Kidney (tissue), 13 donors: ENCODE measurements at regions not wholly inside any gene's neighbourhood (a gene's known extent, or its start where the extent isn't known, plus 50 kb on each side); places are given as distances from the start of the nearest gene placed in this dataset.

ENCODE experiments used
- DNase-seq, 5 donors: peaks; one replicate each; pipeline ENCODE4 v3.0.0-alpha.2; 2013 to 2020
- FAIRE-seq: peaks from 2 replicates; lab custom pipeline; 2012; peaks lifted over from hg19 to GRCh38; lab: Jason Lieb, UNC
- H3K27ac ChIP-seq, 2 donors: one replicate each; pipeline ENCODE4 v1.7.0; 2013; ENCODE audit warnings: low read depth in 2 of 2, low read length in 2 of 2, inconsistent platforms in 1 of 2
- H3K27me3 ChIP-seq: one replicate; pipeline ENCODE4 v1.7.1; 2013; ENCODE audit warnings: low read length, inconsistent platforms; ENCODE audit not compliant: control insufficient read depth, insufficient read depth
- H3K36me3 ChIP-seq, 3 donors: one replicate each; pipeline versions ENCODE4 v1.7.0 to v1.7.1; 2013; ENCODE audit warnings: low read length in 3 of 3, control low read depth in 1 of 3, inconsistent platforms in 1 of 3; ENCODE audit not compliant: insufficient read depth in 3 of 3, control insufficient read depth in 2 of 3
- H3K4me1 ChIP-seq, 3 donors: one replicate each; pipeline versions ENCODE4 v1.7.0 to v1.7.1; 2013; ENCODE audit warnings: low read length in 3 of 3, inconsistent platforms in 1 of 3, low read depth in 1 of 3; ENCODE audit not compliant: control insufficient read depth in 2 of 3, insufficient read depth in 2 of 3
- H3K4me3 ChIP-seq, 3 donors: one replicate each; pipeline versions ENCODE4 v1.7.0 to v1.8.1; 2013; ENCODE audit warnings: low read length in 3 of 3, control low read depth in 1 of 3, inconsistent platforms in 1 of 3
- H3K9ac ChIP-seq, 3 donors: one replicate each; pipeline versions ENCODE4 v1.7.0 to v1.7.1; 2013; ENCODE audit warnings: low read length in 3 of 3, control low read depth in 1 of 3, inconsistent platforms in 1 of 3
- H3K9me3 ChIP-seq, 3 donors: one replicate each; pipeline versions ENCODE4 v1.7.0 to v1.7.1; 2013; ENCODE audit warnings: low read length in 3 of 3, control low read depth in 1 of 3, inconsistent platforms in 1 of 3; ENCODE audit not compliant: control insufficient read depth in 2 of 3, insufficient read depth in 1 of 3
- CTCF ChIP-seq: IDR thresholded peaks from 3 replicates; pipeline ENCODE4 v1.5.1; 2012; ENCODE audit warnings: mild to moderate bottlenecking, moderate library complexity, borderline replicate concordance; ENCODE audit not compliant: insufficient read depth; ENCODE audit errors: extremely low read depth
- intact Hi-C: fragments of 100-400 bp; cut with DNase I; formaldehyde crosslinking; loops from one replicate; pipeline ENCODE4 v1.11.1; 2022
- donor health status: control.
- donor health status: control.
- donor health status: control.
- donor health status: control.
- donor health status: control.
- donor health status: DM: yes; HTN: yes; CAD: no.
- donor health status: Normal renal cell carcinoma (clear cell type).

DNA sequence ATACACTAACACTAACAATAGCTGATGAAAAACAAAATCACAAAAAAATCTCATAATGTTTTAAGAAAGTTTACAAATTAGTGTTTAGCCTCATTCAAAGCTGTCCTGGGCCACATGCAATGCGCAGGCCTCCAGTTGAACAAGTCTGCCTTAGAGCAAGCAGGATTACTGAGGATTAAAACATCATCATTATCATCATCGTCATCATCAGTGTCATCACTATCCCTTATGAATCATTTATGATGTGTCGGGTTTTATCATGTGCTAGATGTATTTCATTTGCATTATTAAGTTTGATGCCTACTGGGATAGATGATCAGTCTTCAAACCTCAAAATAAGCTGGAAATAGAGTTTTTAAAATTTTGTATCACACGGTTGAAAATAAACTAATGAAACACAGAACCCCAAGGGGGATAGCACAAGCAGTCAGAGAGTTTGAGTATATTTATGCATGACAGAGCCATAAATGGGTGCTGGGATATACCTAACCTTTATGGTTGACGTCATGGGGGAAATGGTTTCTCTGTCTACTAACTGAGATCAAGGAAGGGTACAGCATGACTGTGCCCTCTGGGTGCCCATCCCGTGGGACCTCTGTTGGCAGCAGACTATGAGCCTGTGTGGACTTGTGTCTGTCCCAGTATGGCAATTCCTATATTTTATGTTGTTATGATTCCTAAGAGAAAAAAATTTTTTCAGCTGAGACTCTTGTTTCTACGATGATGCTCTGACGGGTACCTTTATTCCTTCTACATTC is 150.3 kb upstream of the ADRA1B start:
- no peak for TF ChIP-seq CTCF
- Histone ChIP-seq H3K36me3 (no peaks in the 10 kb centered on the region), H3K9ac (no peak overlapping the region), H3K4me3 (no peak overlapping the region), H3K27ac (no peak overlapping the region), H3K9me3 (no peaks in the 10 kb centered on the region), H3K4me1 (no peaks in the 10 kb centered on the region), H3K27me3 (no peaks in the 10 kb centered on the region)
- DNase-seq, result no peak
- no peak for FAIRE-seq
- intact Hi-C loops, result no loop called here

DNA sequence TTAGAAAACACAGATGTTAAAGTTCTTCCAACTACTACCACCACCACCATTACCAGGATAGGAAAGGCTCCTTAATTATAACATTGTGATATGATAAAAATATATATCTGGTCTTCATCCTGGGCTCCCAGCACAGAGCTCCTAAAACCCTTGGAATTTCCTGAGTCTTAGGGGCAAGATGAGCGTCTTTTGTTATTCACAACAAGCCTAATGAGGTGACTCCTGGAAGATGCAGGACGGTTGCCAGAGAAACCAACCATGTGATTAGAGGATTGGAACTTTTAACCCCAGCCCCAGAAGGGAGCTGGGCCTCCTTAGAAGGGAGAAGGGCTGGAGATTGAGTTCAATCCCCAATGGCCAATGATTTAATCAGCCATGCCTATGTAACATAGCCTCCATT is 148.0 kb upstream of the ADRA1B start:
- H3K9me3 ChIP-seq, result no peaks in the 10 kb centered on the region
- peaks cover 0 to 4% (median 0%) of the 10 kb centered on the region in 3 donors for H3K4me1 ChIP-seq
- no peak for TF ChIP-seq CTCF
- intact Hi-C loops, result no loop called here
- no peaks in the 10 kb centered on the region for H3K36me3 ChIP-seq
- no peak overlapping the region for H3K27ac ChIP-seq
- DNase-seq (no peak), FAIRE-seq (no peak)
- H3K27me3 ChIP-seq, result no peaks in the 10 kb centered on the region
- H3K4me3 ChIP-seq, result no peak overlapping the region
- no peak overlapping the region for H3K9ac ChIP-seq

GRCh38 chr5:159772698-159773061 is 143.6 kb upstream of the ADRA1B start:
- DNase-seq (no peak), FAIRE-seq (no peak)
- no peak for TF ChIP-seq CTCF
- Histone ChIP-seq H3K27me3 (no peaks in the 10 kb centered on the region), H3K4me3 (peak overlapping the region in 2 of 3 donors; percentile 28 to 55), H3K4me1 (peaks cover 0 to 8% (median 3%) of the 10 kb centered on the region in 3 donors), H3K27ac (no peak overlapping the region), H3K9me3 (no peaks in the 10 kb centered on the region), H3K36me3 (no peaks in the 10 kb centered on the region), H3K9ac (peak overlapping the region in 2 of 3 donors; percentile 48 to 51)
- intact Hi-C loops, result no loop called here
